Colonic mucosa (tissue), 4 donors: ENCODE measurements at regions not wholly inside any gene's neighbourhood (a gene's known extent, or its start where the extent isn't known, plus 50 kb on each side); places are given as distances from the start of the nearest gene placed in this dataset.

Source experiments
- DNase-seq: peaks from one replicate; pipeline ENCODE4 v3.0.0-alpha.2; 2020
- H3K27ac ChIP-seq: fragments of 200-600 bp; one replicate; pipeline ENCODE4 v1.8.0; 2021
- H3K27me3 ChIP-seq: fragments of 200-600 bp; one replicate; pipeline ENCODE4 v1.8.0; 2021
- H3K36me3 ChIP-seq: fragments of 200-600 bp; one replicate; pipeline ENCODE4 v1.8.0; 2021
- H3K4me1 ChIP-seq: fragments of 200-600 bp; one replicate; pipeline ENCODE4 v1.8.0; 2021; ENCODE audit warnings: mild to moderate bottlenecking
- H3K4me3 ChIP-seq: fragments of 200-600 bp; one replicate; pipeline ENCODE4 v1.8.0; 2021
- H3K9ac ChIP-seq, 2 donors: one replicate each; pipeline ENCODE4 v1.7.0; 2013; ENCODE audit warnings: control low read depth in 2 of 2, low read depth in 2 of 2, low read length in 2 of 2
- H3K9me3 ChIP-seq: fragments of 200-600 bp; one replicate; pipeline ENCODE4 v1.8.0; 2021
- CTCF ChIP-seq: fragments of 200-600 bp; IDR thresholded peaks from one replicate; pipeline ENCODE4 v1.8.0; 2022; ENCODE audit warnings: antibody characterized with exemption, mild to moderate bottlenecking
- intact Hi-C: fragments of 100-400 bp; cut with DNase I; formaldehyde crosslinking; loops from one replicate; pipeline ENCODE4 v1.14.1; 2022
- donor health status: healthy.
- donor health status: DM: no; HTN: no; CAD: no.
- donor health status: DM: no; HTN: no; CAD: no.

- Histone ChIP-seq H3K9ac (no peak overlapping the region), H3K4me1 (no peaks in the 10 kb centered on the region), H3K27ac (no peak overlapping the region), H3K27me3 (no peaks in the 10 kb centered on the region), H3K4me3 (no peak overlapping the region), H3K9me3 (no peaks in the 10 kb centered on the region), H3K36me3 (no peaks in the 10 kb centered on the region)
- intact Hi-C loops, result no loop called here
- no peak for DNase-seq
- no peak for TF ChIP-seq CTCF
These were observed 282.1 kb upstream of the ID2 start for GRCh38 chr2:8399731-8400130.

DNA sequence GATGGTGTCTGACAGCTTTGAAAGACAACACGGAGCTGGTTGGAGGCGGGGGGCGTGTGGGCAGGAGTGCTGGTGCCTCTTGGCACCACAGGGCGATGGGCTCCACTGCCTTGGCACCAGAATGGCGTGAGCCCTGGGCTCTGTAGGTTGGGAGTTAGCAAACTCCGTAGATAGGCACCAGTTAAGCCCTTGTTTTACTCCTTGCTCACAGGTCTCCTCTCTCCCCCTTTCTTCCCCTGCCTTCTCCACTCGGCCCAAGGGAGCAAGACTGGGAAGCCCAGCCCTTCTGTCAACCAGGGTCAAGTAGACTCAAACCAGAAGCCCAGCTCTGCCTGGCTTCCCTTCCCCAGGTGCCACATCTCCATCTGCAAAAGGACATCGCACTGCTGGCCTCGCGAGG is 281.7 kb upstream of the ID2 start:
- DNase-seq, result no peak
- intact Hi-C loops, result no loop called here
- H3K27me3 ChIP-seq, result no peaks in the 10 kb centered on the region

DNA sequence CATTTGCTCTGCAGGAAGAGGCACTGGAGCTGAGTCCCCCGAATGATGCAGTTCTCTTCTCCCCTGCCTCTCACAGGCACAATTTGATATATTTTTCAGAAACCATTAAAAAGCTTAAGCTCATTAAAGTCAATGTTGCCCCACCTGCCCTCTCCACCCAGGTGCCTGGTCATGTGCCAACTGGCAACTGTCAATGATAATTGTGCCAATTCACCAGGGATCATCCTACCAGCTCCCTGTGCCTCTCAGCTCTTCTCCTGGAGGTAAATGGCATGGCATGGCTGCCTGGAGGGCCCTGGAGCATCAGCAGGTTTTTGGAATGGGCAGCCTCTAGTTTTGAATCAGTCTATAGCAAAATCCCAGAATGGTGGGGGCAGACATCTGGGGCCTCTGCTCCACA is 279.6 kb upstream of the ID2 start:
- Histone ChIP-seq H3K4me1 (no peaks in the 10 kb centered on the region), H3K4me3 (no peak overlapping the region), H3K9me3 (no peaks in the 10 kb centered on the region), H3K36me3 (no peaks in the 10 kb centered on the region), H3K27ac (no peak overlapping the region), H3K9ac (no peak overlapping the region), H3K27me3 (no peaks in the 10 kb centered on the region)
- TF ChIP-seq CTCF, result no peak
- peak; percentile 55 for DNase-seq
- intact Hi-C loops, result no loop called here

More for the DNA sequence above, 281.7 kb upstream of the ID2 start:
- H3K4me1 ChIP-seq, result no peaks in the 10 kb centered on the region
- TF ChIP-seq CTCF, result no peak
- no peak overlapping the region for H3K9ac ChIP-seq
- no peak overlapping the region for H3K27ac ChIP-seq
- H3K36me3 ChIP-seq, result no peaks in the 10 kb centered on the region
- no peaks in the 10 kb centered on the region for H3K9me3 ChIP-seq
- no peak overlapping the region for H3K4me3 ChIP-seq

DNA sequence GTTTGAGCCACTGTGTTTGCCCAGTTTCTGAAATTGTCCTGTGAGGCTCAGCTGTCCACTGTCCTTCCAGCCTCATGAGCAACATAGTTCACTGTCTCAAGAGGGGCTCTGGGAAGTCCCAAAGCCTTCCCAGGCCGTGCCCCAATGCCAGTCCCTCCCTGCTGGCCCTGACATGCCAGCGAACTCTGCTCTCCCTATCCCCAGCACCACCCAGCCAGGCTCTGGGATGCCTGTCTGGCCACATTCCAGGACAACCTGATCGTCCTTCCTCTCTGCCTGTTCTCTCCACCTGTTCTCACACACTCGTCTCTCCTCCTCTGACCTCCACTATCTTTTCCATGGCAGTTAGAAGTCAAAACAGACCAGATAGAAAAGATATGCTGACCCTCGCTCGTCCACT is 278.0 kb upstream of the ID2 start:
- no peak overlapping the region for H3K9ac ChIP-seq
- no peak for TF ChIP-seq CTCF
- intact Hi-C loops, result no loop called here
- no peaks in the 10 kb centered on the region for H3K36me3 ChIP-seq
- no peaks in the 10 kb centered on the region for H3K9me3 ChIP-seq
- H3K27me3 ChIP-seq, result no peaks in the 10 kb centered on the region
- H3K4me3 ChIP-seq, result no peak overlapping the region
- DNase-seq, result peak; percentile 72
- no peak overlapping the region for H3K27ac ChIP-seq
- H3K4me1 ChIP-seq, result no peaks in the 10 kb centered on the region

GRCh38 chr2:8405334-8405733 is 276.5 kb upstream of the ID2 start:
- Histone ChIP-seq H3K9ac (no peak overlapping the region), H3K4me3 (no peak overlapping the region), H3K9me3 (no peaks in the 10 kb centered on the region), H3K27ac (no peak overlapping the region), H3K36me3 (no peaks in the 10 kb centered on the region), H3K27me3 (no peaks in the 10 kb centered on the region), H3K4me1 (no peaks in the 10 kb centered on the region)
- no peak for TF ChIP-seq CTCF
- intact Hi-C loops, result no loop called here
- DNase-seq, result no peak

DNA sequence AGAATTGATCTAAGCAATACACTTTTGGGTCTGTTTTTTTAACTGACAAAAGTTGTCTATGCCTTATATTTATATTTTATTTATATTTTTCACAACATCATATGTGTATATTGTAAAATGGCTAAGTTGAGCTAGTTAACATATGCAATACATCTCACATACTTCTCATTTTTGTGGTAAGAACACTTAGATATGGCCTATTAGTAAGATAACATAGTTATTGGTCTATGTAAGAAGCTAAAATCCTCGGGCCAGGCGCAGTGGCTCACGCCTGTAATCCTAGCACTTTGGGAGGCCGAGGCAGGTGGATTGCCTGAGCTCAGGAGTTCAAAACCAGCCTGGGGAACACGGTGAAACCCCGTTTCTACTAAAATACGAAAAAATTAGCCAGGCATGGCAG is 275.6 kb upstream of the ID2 start:
- intact Hi-C loops, result no loop called here
- Histone ChIP-seq H3K27ac (no peak overlapping the region), H3K9ac (no peak overlapping the region), H3K4me1 (no peaks in the 10 kb centered on the region), H3K36me3 (no peaks in the 10 kb centered on the region), H3K9me3 (no peaks in the 10 kb centered on the region), H3K4me3 (no peak overlapping the region), H3K27me3 (no peaks in the 10 kb centered on the region)
- no peak for DNase-seq
- no peak for TF ChIP-seq CTCF
